HUES6 (cell line): ENCODE measurements at regions not wholly inside any gene's neighbourhood (a gene's known extent, or its start where the extent isn't known, plus 50 kb on each side); places are given as distances from the start of the nearest gene placed in this dataset.
"Not testable (repeated sequence)": the region's sequence is repeated elsewhere in the genome, so short reads cannot be mapped to it uniquely, and the experiment has no call there.

ENCODE experiments used
- H3K27ac ChIP-seq: 2 replicates; pipeline ENCODE4 v1.7.0; 2013; ENCODE audit warnings: low read depth, mild to moderate bottlenecking, low read length, inconsistent platforms
- H3K27me3 ChIP-seq: 2 replicates; pipeline ENCODE4 v1.6.1; 2013; ENCODE audit warnings: low read length; ENCODE audit not compliant: control insufficient read depth, insufficient read depth
- H3K36me3 ChIP-seq: 2 replicates; pipeline ENCODE4 v1.6.1; 2013; ENCODE audit warnings: low read length; ENCODE audit not compliant: control insufficient read depth, insufficient read depth
- H3K4me1 ChIP-seq: 2 replicates; pipeline ENCODE4 v1.6.1; 2013; ENCODE audit warnings: low read length; ENCODE audit not compliant: control insufficient read depth, insufficient read depth
- H3K4me3 ChIP-seq: 2 replicates; pipeline ENCODE4 v1.5.1; 2013; ENCODE audit warnings: low read depth, low read length
- H3K9ac ChIP-seq: one replicate; pipeline ENCODE4 v1.6.1; 2013; ENCODE audit warnings: mild to moderate bottlenecking, low read length
- H3K9me3 ChIP-seq: 2 replicates; pipeline ENCODE4 v1.6.1; 2013; ENCODE audit warnings: low read depth, low read length; ENCODE audit not compliant: control insufficient read depth, insufficient read depth

GRCh38 chr7:53385239-53385638, 349.8 kb downstream of the POM121L12 start:
- H3K4me3 ChIP-seq, H3K27ac ChIP-seq, H3K36me3 ChIP-seq, H3K27me3 ChIP-seq, H3K9ac ChIP-seq, H3K9me3 ChIP-seq, H3K4me1 ChIP-seq: not testable (repeated sequence)

GRCh38 chr7:53387515-53387914, 352.1 kb downstream of the POM121L12 start:
- H3K27me3 ChIP-seq = no peaks in the 10 kb centered on the region
- H3K27ac ChIP-seq = no peak overlapping the region
- H3K4me1 ChIP-seq = no peaks in the 10 kb centered on the region
- no peak overlapping the region for H3K9ac ChIP-seq
- H3K9me3 ChIP-seq = no peaks in the 10 kb centered on the region
- H3K4me3 ChIP-seq = no peak overlapping the region
- H3K36me3 ChIP-seq = no peaks in the 10 kb centered on the region

GRCh38 chr7:53397911-53398310, 362.5 kb downstream of the POM121L12 start:
- no peak overlapping the region for H3K4me3 ChIP-seq
- H3K9ac ChIP-seq = no peak overlapping the region
- H3K4me1 ChIP-seq = no peaks in the 10 kb centered on the region
- H3K9me3 ChIP-seq = no peaks in the 10 kb centered on the region
- H3K27me3 ChIP-seq = no peaks in the 10 kb centered on the region
- no peak overlapping the region for H3K27ac ChIP-seq
- H3K36me3 ChIP-seq = no peaks in the 10 kb centered on the region

GRCh38 chr7:53398566-53398965, 363.1 kb downstream of the POM121L12 start:
- Histone ChIP-seq H3K27ac (no peak overlapping the region), H3K4me3 (no peak overlapping the region), H3K27me3 (no peaks in the 10 kb centered on the region), H3K9me3 (no peaks in the 10 kb centered on the region), H3K36me3 (no peaks in the 10 kb centered on the region), H3K4me1 (no peaks in the 10 kb centered on the region), H3K9ac (no peak overlapping the region)

- H3K4me3 ChIP-seq = no peak overlapping the region
- no peaks in the 10 kb centered on the region for H3K4me1 ChIP-seq
- no peaks in the 10 kb centered on the region for H3K36me3 ChIP-seq
- H3K9me3 ChIP-seq = no peaks in the 10 kb centered on the region
- H3K9ac ChIP-seq = no peak overlapping the region
- H3K27me3 ChIP-seq = no peaks in the 10 kb centered on the region
- H3K27ac ChIP-seq = no peak overlapping the region
Observed at GRCh38 chr7:53413021-53413420, 377.6 kb downstream of the POM121L12 start.

GRCh38 chr7:53415816-53416215, 380.4 kb downstream of the POM121L12 start:
- Histone ChIP-seq H3K4me3 (no peak overlapping the region), H3K27me3 (no peaks in the 10 kb centered on the region), H3K4me1 (no peaks in the 10 kb centered on the region), H3K9ac (no peak overlapping the region), H3K9me3 (no peaks in the 10 kb centered on the region), H3K27ac (no peak overlapping the region), H3K36me3 (no peaks in the 10 kb centered on the region)

- no peak overlapping the region for H3K4me3 ChIP-seq
- H3K36me3 ChIP-seq = no peaks in the 10 kb centered on the region
- no peak overlapping the region for H3K27ac ChIP-seq
Observed at GRCh38 chr7:53418834-53419482, 383.5 kb downstream of the POM121L12 start.

GRCh38 chr7:53420550-53420949, 385.1 kb downstream of the POM121L12 start:
- no peaks in the 10 kb centered on the region for H3K36me3 ChIP-seq
- no peaks in the 10 kb centered on the region for H3K4me1 ChIP-seq
- H3K4me3 ChIP-seq = no peak overlapping the region
- no peak overlapping the region for H3K9ac ChIP-seq
- H3K27ac ChIP-seq = no peak overlapping the region
- H3K9me3 ChIP-seq = no peaks in the 10 kb centered on the region
- H3K27me3 ChIP-seq = no peaks in the 10 kb centered on the region

More at GRCh38 chr7:53418834-53419482, 383.5 kb downstream of the POM121L12 start:
- H3K9ac ChIP-seq = no peak overlapping the region
- no peaks in the 10 kb centered on the region for H3K9me3 ChIP-seq
- H3K27me3 ChIP-seq = no peaks in the 10 kb centered on the region
- H3K4me1 ChIP-seq = no peaks in the 10 kb centered on the region

- Histone ChIP-seq H3K4me1 (no peaks in the 10 kb centered on the region), H3K27ac (no peak overlapping the region), H3K9ac (no peak overlapping the region), H3K9me3 (no peaks in the 10 kb centered on the region), H3K27me3 (no peaks in the 10 kb centered on the region), H3K4me3 (no peak overlapping the region), H3K36me3 (no peaks in the 10 kb centered on the region)
Observed at GRCh38 chr7:53422291-53422690, 386.9 kb downstream of the POM121L12 start.

- H3K9ac ChIP-seq = no peak overlapping the region
- H3K4me3 ChIP-seq = no peak overlapping the region
- H3K4me1 ChIP-seq = no peaks in the 10 kb centered on the region
- no peaks in the 10 kb centered on the region for H3K36me3 ChIP-seq
- no peaks in the 10 kb centered on the region for H3K27me3 ChIP-seq
- no peak overlapping the region for H3K27ac ChIP-seq
- H3K9me3 ChIP-seq = 0 out of 2 replicates have a peak, but pooled peaks cover 3% of the 10 kb centered on the region
Observed at GRCh38 chr7:53426145-53426750, 390.8 kb downstream of the POM121L12 start.

GRCh38 chr7:53428045-53428444, 392.6 kb downstream of the POM121L12 start:
- H3K9ac ChIP-seq = no peak overlapping the region
- H3K9me3 ChIP-seq = 0 out of 2 replicates have a peak, but pooled peaks cover 3% of the 10 kb centered on the region
- no peaks in the 10 kb centered on the region for H3K27me3 ChIP-seq
- no peaks in the 10 kb centered on the region for H3K36me3 ChIP-seq
- H3K4me1 ChIP-seq = no peaks in the 10 kb centered on the region
- no peak overlapping the region for H3K27ac ChIP-seq
- H3K4me3 ChIP-seq = no peak overlapping the region
